KG1 (cell line): ENCODE measurements at regions not wholly inside any gene's neighbourhood (a gene's known extent, or its start where the extent isn't known, plus 50 kb on each side); places are given as distances from the start of the nearest gene placed in this dataset.

Experiments used
- DNase-seq: peaks from one replicate; lab custom pipeline; 2025; lab: John Stamatoyannopoulos, UW

GRCh38 chr1:224565611-224566406 is 50.3 kb upstream of the CNIH3 start:
- no peak for DNase-seq
